ENCODE measurements at regions not wholly inside any gene's neighbourhood (a gene's known extent, or its start where the extent isn't known, plus 50 kb on each side); places are given as distances from the start of the nearest gene placed in this dataset.

DNA sequence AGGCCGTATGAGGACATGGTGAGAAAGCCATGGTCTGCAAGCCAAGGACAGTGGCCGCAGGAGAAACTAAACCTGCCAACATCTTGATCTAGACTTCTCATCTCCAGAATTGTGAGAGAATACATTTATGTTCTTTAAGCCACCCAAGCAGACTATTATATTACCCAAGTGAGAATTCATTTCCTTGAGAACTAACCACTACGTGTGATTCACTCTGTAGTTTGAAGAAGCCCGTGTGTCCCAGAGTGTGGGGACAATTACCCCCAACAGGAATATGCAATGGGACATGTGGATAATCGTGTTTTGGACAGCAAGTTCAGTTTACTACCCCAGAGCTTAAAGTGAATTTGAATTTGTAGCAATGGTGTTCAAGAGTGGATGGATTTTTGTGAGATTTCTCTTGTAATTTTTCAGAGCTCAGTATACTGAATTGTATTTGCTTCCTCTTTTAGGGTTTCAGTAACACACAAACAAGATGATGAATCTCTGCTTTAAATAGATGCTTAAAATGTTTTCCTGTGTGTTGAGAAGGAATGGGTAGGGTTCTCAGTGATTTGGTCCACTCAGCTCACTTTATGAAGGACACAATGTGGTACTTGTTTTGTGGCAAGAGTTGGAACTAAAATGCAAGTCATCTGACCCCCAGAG, 100.0 kb upstream of the ARHGAP20 start:
- H3K4me3 ChIP-seq: no peak overlapping the region
- no peak for DNase-seq (ENCODE audit: low spot score)
- TF ChIP-seq, protein P1, sequence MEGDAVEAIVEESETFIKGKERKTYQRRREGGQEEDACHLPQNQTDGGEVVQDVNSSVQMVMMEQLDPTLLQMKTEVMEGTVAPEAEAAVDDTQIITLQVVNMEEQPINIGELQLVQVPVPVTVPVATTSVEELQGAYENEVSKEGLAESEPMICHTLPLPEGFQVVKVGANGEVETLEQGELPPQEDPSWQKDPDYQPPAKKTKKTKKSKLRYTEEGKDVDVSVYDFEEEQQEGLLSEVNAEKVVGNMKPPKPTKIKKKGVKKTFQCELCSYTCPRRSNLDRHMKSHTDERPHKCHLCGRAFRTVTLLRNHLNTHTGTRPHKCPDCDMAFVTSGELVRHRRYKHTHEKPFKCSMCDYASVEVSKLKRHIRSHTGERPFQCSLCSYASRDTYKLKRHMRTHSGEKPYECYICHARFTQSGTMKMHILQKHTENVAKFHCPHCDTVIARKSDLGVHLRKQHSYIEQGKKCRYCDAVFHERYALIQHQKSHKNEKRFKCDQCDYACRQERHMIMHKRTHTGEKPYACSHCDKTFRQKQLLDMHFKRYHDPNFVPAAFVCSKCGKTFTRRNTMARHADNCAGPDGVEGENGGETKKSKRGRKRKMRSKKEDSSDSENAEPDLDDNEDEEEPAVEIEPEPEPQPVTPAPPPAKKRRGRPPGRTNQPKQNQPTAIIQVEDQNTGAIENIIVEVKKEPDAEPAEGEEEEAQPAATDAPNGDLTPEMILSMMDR (IDR thresholded peaks at IDR 0.05): no peak

GRCh38 chr11:110809417-110810199, 97.4 kb upstream of the ARHGAP20 start:
- TF ChIP-seq, protein P1 (IDR thresholded peaks at IDR 0.05): no peak
- Histone ChIP-seq H3K27ac (no peak overlapping the region), H3K4me3 (no peak overlapping the region)
- DNase-seq (ENCODE audit: low spot score): no peak

More for the DNA sequence above, 100.0 kb upstream of the ARHGAP20 start:
- no peak overlapping the region for H3K27ac ChIP-seq

DNA sequence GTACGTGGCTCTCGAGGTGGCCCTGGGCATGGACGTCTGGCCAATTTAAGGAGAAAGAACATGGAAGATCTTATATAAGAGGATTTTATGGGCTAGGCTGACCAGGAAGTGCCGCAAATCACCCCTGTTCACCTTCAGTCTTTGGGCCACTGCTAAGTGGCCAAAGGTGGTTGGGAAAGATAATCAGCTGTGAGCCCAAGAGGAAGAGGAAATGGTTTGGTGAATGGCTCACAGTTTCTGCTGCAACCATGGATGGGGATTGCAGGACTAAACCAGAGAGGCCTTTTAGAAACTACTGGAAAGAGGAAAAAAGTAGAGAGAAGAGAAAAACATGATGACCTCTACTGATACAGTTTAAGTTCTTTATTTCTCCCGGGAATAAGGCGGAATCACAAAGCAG, 96.0 kb upstream of the ARHGAP20 start:
- DNase-seq (ENCODE audit: low spot score): no peak
- TF ChIP-seq, protein P1 (IDR thresholded peaks at IDR 0.05): no peak
- Histone ChIP-seq H3K4me3 (no peak overlapping the region), H3K27ac (no peak overlapping the region)

GRCh38 chr11:110807801-110808200, 95.6 kb upstream of the ARHGAP20 start:
- no peak for DNase-seq (ENCODE audit: low spot score)

GRCh38 chr11:110805756-110806155, 93.5 kb upstream of the ARHGAP20 start:
- DNase-seq (ENCODE audit: low spot score): no peak
- TF ChIP-seq, protein P1 (IDR thresholded peaks at IDR 0.05): no peak
- H3K27ac ChIP-seq: no peak overlapping the region
- H3K4me3 ChIP-seq: no peak overlapping the region

More at GRCh38 chr11:110807801-110808200, 95.6 kb upstream of the ARHGAP20 start:
- TF ChIP-seq, protein P1 (IDR thresholded peaks at IDR 0.05): no peak
- H3K27ac ChIP-seq: no peak overlapping the region
- no peak overlapping the region for H3K4me3 ChIP-seq

DNA sequence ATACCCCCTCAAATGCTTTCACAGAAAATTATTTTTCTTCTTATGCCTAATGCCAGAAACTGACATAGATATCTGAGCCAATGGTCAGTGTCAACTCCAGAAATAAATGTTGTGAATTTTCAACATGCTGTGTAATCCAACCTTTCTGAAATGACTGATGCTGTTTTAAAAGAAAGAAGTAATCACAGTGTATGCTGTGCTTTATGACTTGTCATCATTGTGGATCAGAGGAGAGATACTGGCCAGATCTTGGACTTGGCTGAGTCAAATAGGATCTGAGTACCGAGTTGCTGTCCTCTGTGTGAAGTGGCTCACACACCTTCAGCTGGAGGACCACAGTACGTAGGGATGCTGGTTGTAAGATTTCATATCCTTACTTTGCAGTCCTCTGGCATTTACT, 89.9 kb upstream of the ARHGAP20 start:
- Histone ChIP-seq H3K4me3 (no peak overlapping the region), H3K27ac (no peak overlapping the region)
- TF ChIP-seq, protein P1 (IDR thresholded peaks at IDR 0.05): no peak
- no peak for DNase-seq (ENCODE audit: low spot score)

GRCh38 chr11:110801328-110801727, 89.1 kb upstream of the ARHGAP20 start:
- TF ChIP-seq, protein P1 (IDR thresholded peaks at IDR 0.05): no peak
- Histone ChIP-seq H3K27ac (no peak overlapping the region), H3K4me3 (no peak overlapping the region)
- DNase-seq (ENCODE audit: low spot score): no peak

Measured in coronary artery (tissue), 2 donors.